MM.1S (cell line): ENCODE measurements at regions not wholly inside any gene's neighbourhood (a gene's known extent, or its start where the extent isn't known, plus 50 kb on each side); places are given as distances from the start of the nearest gene placed in this dataset.

Experiments used
- DNase-seq: peaks from one replicate; pipeline ENCODE4 v3.0.0-alpha.2; 2015
- H2AFZ ChIP-seq: fragments of 300-600 bp; sonication (generic); 2 replicates; pipeline ENCODE4 v1.6.0; 2016; ENCODE audit warnings: antibody characterized with exemption, low read length
- H3F3A ChIP-seq: fragments of 300-600 bp; sonication (generic); 2 replicates; pipeline ENCODE4 v1.6.1; 2016; ENCODE audit warnings: mild to moderate bottlenecking, antibody characterized with exemption, low read length, moderate library complexity, mixed read lengths; ENCODE audit not compliant: insufficient read depth
- H3K27ac ChIP-seq: fragments of 300-600 bp; sonication (generic); 2 replicates; pipeline ENCODE4 v1.5.1; 2016; ENCODE audit warnings: mild to moderate bottlenecking, low read length
- H3K27me3 ChIP-seq: fragments of 300-600 bp; sonication (generic); replicated peaks from 2 replicates; pipeline ENCODE4 v1.6.0; 2016; ENCODE audit warnings: low read length; ENCODE audit not compliant: insufficient read depth
- H3K36me3 ChIP-seq: fragments of 300-600 bp; sonication (generic); replicated peaks from 2 replicates; pipeline ENCODE4 v1.6.1; 2016; ENCODE audit warnings: mild to moderate bottlenecking, low read length, mixed read lengths; ENCODE audit not compliant: insufficient read depth
- H3K4me1 ChIP-seq: fragments of 300-600 bp; sonication (generic); 2 replicates; pipeline ENCODE4 v1.6.1; 2016; ENCODE audit warnings: low read length, mixed read lengths
- H3K4me2 ChIP-seq: fragments of 300-600 bp; sonication (generic); 2 replicates; pipeline ENCODE4 v1.6.0; 2016; ENCODE audit warnings: low read depth, low read length
- H3K4me3 ChIP-seq: fragments of 300-600 bp; sonication (generic); 2 replicates; pipeline ENCODE4 v1.5.1; 2016; ENCODE audit warnings: low read length, mixed read lengths
- H3K79me2 ChIP-seq: fragments of 300-600 bp; sonication (generic); 2 replicates; pipeline ENCODE4 v1.6.1; 2016; ENCODE audit warnings: mixed run types, low read length, mixed read lengths
- H3K9ac ChIP-seq: fragments of 300-600 bp; sonication (generic); 2 replicates; pipeline ENCODE4 v1.6.1; 2016; ENCODE audit warnings: low read length, mixed read lengths
- H3K9me2 ChIP-seq: fragments of 300-600 bp; sonication (generic); replicated peaks from 2 replicates; pipeline ENCODE4 v1.6.1; 2016; ENCODE audit warnings: mild to moderate bottlenecking, low read length, mixed read lengths; ENCODE audit not compliant: insufficient read depth
- H3K9me3 ChIP-seq: fragments of 300-600 bp; sonication (generic); replicated peaks from 2 replicates; pipeline ENCODE4 v1.6.1; 2016; ENCODE audit warnings: mild to moderate bottlenecking, low read length, mixed read lengths; ENCODE audit not compliant: insufficient read depth
- H4K20me1 ChIP-seq: fragments of 300-600 bp; sonication (generic); 2 replicates; pipeline ENCODE4 v1.6.1; 2016; ENCODE audit warnings: mild to moderate bottlenecking, low read length, moderate library complexity, mixed read lengths; ENCODE audit not compliant: insufficient read depth
- CTCF ChIP-seq: fragments of 300-600 bp; sonication (generic); IDR thresholded peaks from 2 replicates; pipeline ENCODE4 v1.5.1; 2016; ENCODE audit warnings: antibody characterized with exemption, low read length, mixed read lengths
- EZH2 ChIP-seq: fragments of 300-600 bp; sonication (generic); optimal IDR thresholded peaks from 2 replicates; pipeline ENCODE3; 2017; ENCODE audit warnings: low read depth, mild to moderate bottlenecking, antibody characterized with exemption, low read length, mixed read lengths
- EZH2phosphoT487 ChIP-seq: fragments of 300-600 bp; sonication (generic); IDR thresholded peaks from 2 replicates; pipeline ENCODE4 v1.6.1; 2018; ENCODE audit warnings: antibody characterized with exemption, low read length

- no peak overlapping the region for H3K4me2 ChIP-seq
- no peak overlapping the region for H2AFZ ChIP-seq
- no peaks in the 10 kb centered on the region for H3F3A ChIP-seq
- no peaks in the 10 kb centered on the region for H4K20me1 ChIP-seq
- no peak overlapping the region for H3K4me3 ChIP-seq
- H3K9me3 ChIP-seq = no peaks in the 10 kb centered on the region
- H3K79me2 ChIP-seq = no peaks in the 10 kb centered on the region
- H3K4me1 ChIP-seq = no peaks in the 10 kb centered on the region
- no peaks in the 10 kb centered on the region for H3K27me3 ChIP-seq
- no peak overlapping the region for H3K9ac ChIP-seq
- TF ChIP-seq EZH2phosphoT487 = no peak
- TF ChIP-seq EZH2 = no peak
- no peak for TF ChIP-seq CTCF
- H3K27ac ChIP-seq = no peak overlapping the region
- no peak for DNase-seq
- no peaks in the 10 kb centered on the region for H3K9me2 ChIP-seq
- H3K36me3 ChIP-seq = no peaks in the 10 kb centered on the region
Measured at GRCh38 chr11:44450295-44450932, 115.0 kb upstream of the CD82 start.

- H4K20me1 ChIP-seq = no peaks in the 10 kb centered on the region
- DNase-seq = no peak
- H3K9ac ChIP-seq = no peak overlapping the region
- no peaks in the 10 kb centered on the region for H3K9me3 ChIP-seq
- H2AFZ ChIP-seq = no peak overlapping the region
- no peak for TF ChIP-seq EZH2
- no peaks in the 10 kb centered on the region for H3F3A ChIP-seq
- no peak overlapping the region for H3K4me3 ChIP-seq
- no peak overlapping the region for H3K4me2 ChIP-seq
- no peaks in the 10 kb centered on the region for H3K27me3 ChIP-seq
- no peaks in the 10 kb centered on the region for H3K4me1 ChIP-seq
- H3K79me2 ChIP-seq = no peaks in the 10 kb centered on the region
- no peak overlapping the region for H3K27ac ChIP-seq
- no peaks in the 10 kb centered on the region for H3K36me3 ChIP-seq
- no peaks in the 10 kb centered on the region for H3K9me2 ChIP-seq
Measured at GRCh38 chr11:44451706-44452105, 113.8 kb upstream of the CD82 start.

- no peaks in the 10 kb centered on the region for H3K9me3 ChIP-seq
- H3K9ac ChIP-seq = no peak overlapping the region
- H3K4me2 ChIP-seq = no peak overlapping the region
- no peak overlapping the region for H3K4me3 ChIP-seq
- TF ChIP-seq CTCF (no peak), EZH2 (no peak), EZH2phosphoT487 (no peak)
- H3K36me3 ChIP-seq = no peaks in the 10 kb centered on the region
- no peaks in the 10 kb centered on the region for H3K9me2 ChIP-seq
- H3K79me2 ChIP-seq = no peaks in the 10 kb centered on the region
- no peaks in the 10 kb centered on the region for H3K27me3 ChIP-seq
- H3K4me1 ChIP-seq = no peaks in the 10 kb centered on the region
- no peak for DNase-seq
- H2AFZ ChIP-seq = no peak overlapping the region
- H3K27ac ChIP-seq = no peak overlapping the region
- H3F3A ChIP-seq = no peaks in the 10 kb centered on the region
- no peaks in the 10 kb centered on the region for H4K20me1 ChIP-seq
Measured at GRCh38 chr11:44452827-44453572, 112.5 kb upstream of the CD82 start.

GRCh38 chr11:44453871-44454270 lies 111.6 kb upstream of the CD82 start:
- H3F3A ChIP-seq = no peaks in the 10 kb centered on the region
- H3K9me3 ChIP-seq = no peaks in the 10 kb centered on the region
- no peak overlapping the region for H3K4me2 ChIP-seq
- H3K4me3 ChIP-seq = no peak overlapping the region
- no peak for DNase-seq
- H3K27me3 ChIP-seq = no peaks in the 10 kb centered on the region
- no peaks in the 10 kb centered on the region for H3K79me2 ChIP-seq
- H3K27ac ChIP-seq = no peak overlapping the region
- H3K4me1 ChIP-seq = no peaks in the 10 kb centered on the region
- TF ChIP-seq CTCF = no peak
- no peak for TF ChIP-seq EZH2phosphoT487
- TF ChIP-seq EZH2 = no peak
- no peak overlapping the region for H2AFZ ChIP-seq
- no peaks in the 10 kb centered on the region for H3K36me3 ChIP-seq
- H3K9me2 ChIP-seq = no peaks in the 10 kb centered on the region
- H3K9ac ChIP-seq = no peak overlapping the region
- H4K20me1 ChIP-seq = no peaks in the 10 kb centered on the region
